ENCODE measurements at regions not wholly inside any gene's neighbourhood (a gene's known extent, or its start where the extent isn't known, plus 50 kb on each side); places are given as distances from the start of the nearest gene placed in this dataset.
A peak's percentile ranks its signal among the peaks of the same experiment; 100 is the strongest.

GRCh38 chr9:16331527-16331926, 538.9 kb downstream of the BNC2 start:
- Histone ChIP-seq H3K4me3 (no peak overlapping the region), H3K27ac (no peak overlapping the region), H3K27me3 (no peaks in the 10 kb centered on the region), H3K4me1 (ENCODE audit: insufficient read depth) (peaks cover 24% of the 10 kb centered on the region), H3K9me3 (no peaks in the 10 kb centered on the region), H3K36me3 (no peaks in the 10 kb centered on the region)
- peak in 1 of 5 donors; percentile 46 for DNase-seq
- 67 to 76% (median 74%) methylated on average over 5 of the region's 5 CpGs for WGBS, 3 donors
- TF ChIP-seq, protein P1, sequence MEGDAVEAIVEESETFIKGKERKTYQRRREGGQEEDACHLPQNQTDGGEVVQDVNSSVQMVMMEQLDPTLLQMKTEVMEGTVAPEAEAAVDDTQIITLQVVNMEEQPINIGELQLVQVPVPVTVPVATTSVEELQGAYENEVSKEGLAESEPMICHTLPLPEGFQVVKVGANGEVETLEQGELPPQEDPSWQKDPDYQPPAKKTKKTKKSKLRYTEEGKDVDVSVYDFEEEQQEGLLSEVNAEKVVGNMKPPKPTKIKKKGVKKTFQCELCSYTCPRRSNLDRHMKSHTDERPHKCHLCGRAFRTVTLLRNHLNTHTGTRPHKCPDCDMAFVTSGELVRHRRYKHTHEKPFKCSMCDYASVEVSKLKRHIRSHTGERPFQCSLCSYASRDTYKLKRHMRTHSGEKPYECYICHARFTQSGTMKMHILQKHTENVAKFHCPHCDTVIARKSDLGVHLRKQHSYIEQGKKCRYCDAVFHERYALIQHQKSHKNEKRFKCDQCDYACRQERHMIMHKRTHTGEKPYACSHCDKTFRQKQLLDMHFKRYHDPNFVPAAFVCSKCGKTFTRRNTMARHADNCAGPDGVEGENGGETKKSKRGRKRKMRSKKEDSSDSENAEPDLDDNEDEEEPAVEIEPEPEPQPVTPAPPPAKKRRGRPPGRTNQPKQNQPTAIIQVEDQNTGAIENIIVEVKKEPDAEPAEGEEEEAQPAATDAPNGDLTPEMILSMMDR (IDR thresholded peaks at IDR 0.05): no peak
- TF ChIP-seq EP300 (IDR thresholded peaks at IDR 0.05): no peak
- no peak for TF ChIP-seq POLR2A (IDR thresholded peaks at IDR 0.05)
- intact Hi-C loops (cut with DNase I): loop anchor here in 2 of 4 donors (10.0 kb wide), 3 partner anchors 183 to 493 kb away; no protein-coding TSS in a partner anchor

GRCh38 chr9:16333691-16334090, 536.8 kb downstream of the BNC2 start:
- no peak for TF ChIP-seq EP300 (IDR thresholded peaks at IDR 0.05)
- TF ChIP-seq, protein P1 (IDR thresholded peaks at IDR 0.05): no peak
- TF ChIP-seq POLR2A (IDR thresholded peaks at IDR 0.05): no peak
- DNase-seq: no peak
- Histone ChIP-seq H3K36me3 (no peaks in the 10 kb centered on the region), H3K27me3 (no peaks in the 10 kb centered on the region), H3K4me3 (no peak overlapping the region), H3K27ac (no peak overlapping the region), H3K9me3 (no peaks in the 10 kb centered on the region), H3K4me1 (ENCODE audit: insufficient read depth) (peaks cover 27% of the 10 kb centered on the region)
- 79 to 90% (median 90%) methylated on average over 7 of the region's 7 CpGs for WGBS, 3 donors
- intact Hi-C loops (cut with DNase I): loop anchor here in 2 of 4 donors (10.0 kb wide), 3 partner anchors 181 to 491 kb away; no protein-coding TSS in a partner anchor

GRCh38 chr9:16335788-16336580, 534.5 kb downstream of the BNC2 start:
- Histone ChIP-seq H3K9me3 (no peaks in the 10 kb centered on the region), H3K36me3 (no peaks in the 10 kb centered on the region), H3K27ac (peak overlapping the region; percentile 17 to 81), H3K27me3 (no peaks in the 10 kb centered on the region), H3K4me1 (ENCODE audit: insufficient read depth) (peaks cover 17% of the 10 kb centered on the region), H3K4me3 (no peak overlapping the region)
- peak; percentile 82 to 95 (median 87) for DNase-seq
- TF ChIP-seq POLR2A (IDR thresholded peaks at IDR 0.05) (no peak), EP300 (IDR thresholded peaks at IDR 0.05) (peak; percentile 97)
- TF ChIP-seq, protein P1 (IDR thresholded peaks at IDR 0.05): peak in 1 of 3 donors; percentile 10
- WGBS, 3 donors: 30 to 34% (median 34%) methylated on average over 7 of the region's 7 CpGs
- intact Hi-C loops (cut with DNase I): loop anchor here in 2 of 4 donors (10.0 kb wide), 3 partner anchors 179 to 489 kb away; no protein-coding TSS in a partner anchor

DNA sequence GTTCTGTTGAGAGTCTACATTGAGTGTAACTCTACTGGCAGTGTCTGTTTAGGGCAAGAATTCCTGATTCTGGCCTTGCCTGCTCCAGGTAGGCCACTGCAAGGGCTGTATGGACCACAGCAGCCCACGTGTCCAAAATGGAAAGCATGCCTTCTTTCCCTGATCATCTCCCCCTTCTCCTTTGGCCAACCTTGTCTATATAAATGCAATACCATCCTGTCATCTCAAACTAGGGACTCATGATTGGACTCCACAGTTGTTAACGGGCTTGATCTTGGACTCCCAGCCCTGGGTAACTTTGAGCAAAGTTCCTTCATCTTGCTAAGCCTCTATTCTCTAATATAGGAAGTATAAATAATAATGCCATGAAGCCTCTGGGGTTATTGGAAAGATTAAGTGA, 533.6 kb downstream of the BNC2 start:
- Histone ChIP-seq H3K27me3 (no peaks in the 10 kb centered on the region), H3K4me3 (no peak overlapping the region), H3K4me1 (ENCODE audit: insufficient read depth) (peaks cover 17% of the 10 kb centered on the region), H3K36me3 (no peaks in the 10 kb centered on the region), H3K9me3 (no peaks in the 10 kb centered on the region), H3K27ac (peak overlapping the region in 1 of 2 donors; percentile 81)
- 50 to 77% (median 53%) methylated on average over 2 of the region's 2 CpGs for WGBS, 3 donors
- DNase-seq: no peak
- TF ChIP-seq EP300 (IDR thresholded peaks at IDR 0.05): no peak
- TF ChIP-seq, protein P1 (IDR thresholded peaks at IDR 0.05): no peak
- intact Hi-C loops (cut with DNase I): loop anchor here in 2 of 4 donors (10.0 kb wide), 3 partner anchors 178 to 488 kb away; no protein-coding TSS in a partner anchor

All from ovary (tissue), 7 donors.